K562 (cell line): ENCODE measurements at regions not wholly inside any gene's neighbourhood (a gene's known extent, or its start where the extent isn't known, plus 50 kb on each side); places are given as distances from the start of the nearest gene placed in this dataset.
"Not testable (repeated sequence)": the region's sequence is repeated elsewhere in the genome, so short reads cannot be mapped to it uniquely, and the experiment has no call there.

Source experiments
- ATAC-seq: fragments of 200-7000 bp; cut with Tn5 transposase; 3 replicates; pipeline ENCODE4 v1.9.1; 2020; ENCODE audit warnings: moderate library complexity
- BruUV-seq: library from RNA; stranded (reverse); fragments of 400-500 nt; replicated peaks from 2 replicates; lab custom pipeline; 2021; lab: Mats Ljungman, UMichigan
- CTCF ChIA-PET: fragments of 300-600 bp; formaldehyde crosslinking; extraction: SDS; loops from one replicate; lab custom pipeline; 2021; ENCODE audit warnings: low intra/inter-chr PET ratio; lab: Yijun Ruan, JAX
- POLR2A ChIA-PET: fragments of 300-600, 350-650 bp; sonication (Branson Sonifier 250); formaldehyde crosslinking; extraction: SDS; loops from one replicate; lab custom pipeline; 2021; ENCODE audit warnings: antibody characterized with exemption, inconsistent platforms; lab: Yijun Ruan, JAX
- DNase-seq, 4 experiments: peaks; one replicate each; pipeline versions ENCODE4 v3.0.0 to v3.0.0-alpha.2; 2011 to 2018; ENCODE audit warnings: low spot score in 3 of 4, mixed read lengths in 3 of 4; ENCODE audit errors: extremely low read depth in 1 of 4
- FAIRE-seq: peaks from 2 replicates; lab custom pipeline; 2011; peaks lifted over from hg19 to GRCh38; lab: Jason Lieb, UNC
- H2AFZ ChIP-seq: 2 replicates; pipeline ENCODE4 v1.6.0; 2011; ENCODE audit warnings: low read depth, low read length, control low read depth, inconsistent platforms
- H3K27ac ChIP-seq: fragments of 200-600 bp; 3 replicates; pipeline ENCODE4 v1.8.0; 2011; ENCODE audit warnings: low read depth, mild to moderate bottlenecking, control low read depth, inconsistent platforms, low read length, moderate library complexity, mixed read lengths; ENCODE audit errors: extremely low read depth
- H3K27me3 ChIP-seq, 2 experiments: fragments of 300-600 bp in 1 of 2; 2 replicates in 1 of 2; 3 replicates in 1 of 2; pipeline versions ENCODE4 v1.6.0 to v1.8.0; 2011; ENCODE audit warnings: inconsistent platforms in 2 of 2, low read length in 2 of 2, mild to moderate bottlenecking in 1 of 2, mixed read lengths in 1 of 2, moderate library complexity in 1 of 2; ENCODE audit not compliant: control insufficient read depth in 2 of 2, insufficient read depth in 2 of 2
- H3K36me3 ChIP-seq: fragments of 300-600 bp; 3 replicates; pipeline ENCODE4 v1.8.0; 2011; ENCODE audit warnings: mild to moderate bottlenecking, low read length, inconsistent platforms; ENCODE audit not compliant: control insufficient read depth, insufficient read depth
- H3K4me1 ChIP-seq, 2 experiments: fragments of 200-600 bp in 1 of 2; replicated peaks in 1 of 2; 2 replicates in 1 of 2; 3 replicates in 1 of 2; pipeline versions ENCODE4 v1.5.1 to v1.8.0; 2011; ENCODE audit warnings: inconsistent platforms in 2 of 2, low read length in 2 of 2, mild to moderate bottlenecking in 1 of 2, mixed read lengths in 1 of 2, moderate library complexity in 1 of 2; ENCODE audit not compliant: control insufficient read depth in 2 of 2, insufficient read depth in 2 of 2
- H3K4me2 ChIP-seq: 2 replicates; pipeline ENCODE4 v1.6.1; 2011; ENCODE audit warnings: low read length, control low read depth, inconsistent platforms, mixed read lengths; ENCODE audit not compliant: insufficient read depth
- H3K4me3 ChIP-seq: fragments of 200-600 bp; sonication (generic), shearing (Covaris generic); 2 replicates; pipeline ENCODE4 v1.5.1; 2016; ENCODE audit warnings: control low read depth, inconsistent platforms
- H3K79me2 ChIP-seq: fragments of 200-600 bp; 3 replicates; pipeline ENCODE4 v1.8.0; 2011; ENCODE audit warnings: low read length, inconsistent platforms; ENCODE audit not compliant: control insufficient read depth, insufficient read depth
- H3K9ac ChIP-seq, 2 experiments: 2 replicates each; pipeline versions ENCODE4 v1.6.0 to v1.6.1; 2011; ENCODE audit warnings: low read depth in 2 of 2, low read length in 2 of 2, control low read depth in 1 of 2, inconsistent platforms in 1 of 2, mild to moderate bottlenecking in 1 of 2, mixed read lengths in 1 of 2; ENCODE audit not compliant: insufficient read depth in 1 of 2
- H3K9me1 ChIP-seq: one replicate; pipeline ENCODE4 v1.6.0; 2011; ENCODE audit warnings: inconsistent platforms, mild to moderate bottlenecking, low read length, moderate library complexity; ENCODE audit not compliant: control insufficient read depth, insufficient read depth
- H3K9me3 ChIP-seq: replicated peaks from 2 replicates; pipeline ENCODE4 v1.5.1; 2011; ENCODE audit warnings: low read depth, low read length, inconsistent platforms; ENCODE audit not compliant: control insufficient read depth, insufficient read depth
- H4K20me1 ChIP-seq: replicated peaks from 2 replicates; pipeline ENCODE4 v1.6.1; 2011; ENCODE audit warnings: low read length, inconsistent platforms, mixed read lengths; ENCODE audit not compliant: control insufficient read depth, insufficient read depth
- FOXJ3 ChIP-seq: sonication (generic); formaldehyde crosslinking; IDR thresholded peaks from 2 replicates; pipeline ENCODE4 v1.4.0; 2020; ENCODE audit warnings: mild to moderate bottlenecking, missing genetic modification reagents
- GATAD2B ChIP-seq: fragments of 450-650 bp; IDR thresholded peaks from 2 replicates; pipeline ENCODE4 v1.6.1; 2017; ENCODE audit warnings: mild to moderate bottlenecking, borderline replicate concordance
- MEF2D ChIP-seq: conservative IDR thresholded peaks from 2 replicates; pipeline ENCODE4 v1.6.1; 2016; ENCODE audit warnings: low read depth, missing genetic modification characterization, missing compliant biosample characterization
- RFX1 ChIP-seq: fragments of 450-650 bp; IDR thresholded peaks from 2 replicates; pipeline ENCODE4 v1.6.1; 2016; ENCODE audit warnings: mild to moderate bottlenecking, moderate library complexity
- TRIM28 ChIP-seq: fragments of 450-650 bp; IDR thresholded peaks from 2 replicates; pipeline ENCODE4 v1.6.1; 2017
- ZNF282 ChIP-seq: sonication (generic); formaldehyde crosslinking; IDR thresholded peaks from 2 replicates; pipeline ENCODE4 v1.8.1; 2023; ENCODE audit warnings: missing genetic modification reagents
- WGBS: fragments of 100-300 bp; shearing (Covaris generic); methylation state at CpG from one replicate; pipeline ENCODE4 v1.1.6; 2016; ENCODE audit warnings: low coverage, mixed read lengths; ENCODE audit not compliant: insufficient coverage; ENCODE audit errors: missing lambda C conversion rate; 5-methylcytosine and 5-hydroxymethylcytosine counted together
- in situ Hi-C: fragments of 300-500 bp; cut with MboI; formaldehyde crosslinking; loops from 4 replicates; pipeline ENCODE4 v1.15.0; 2018; ENCODE audit warnings: inconsistent platforms, mixed read lengths
- intact Hi-C: fragments of 100-400 bp; cut with micrococcal nuclease; formaldehyde crosslinking; loops from 2 replicates; pipeline ENCODE4 v1.14.2; 2022
- TF ChIP-seq, protein P1 (sequence below): sonication (generic); formaldehyde crosslinking; IDR thresholded peaks from 2 replicates; pipeline ENCODE4 v1.4.0; 2020; ENCODE audit warnings: mild to moderate bottlenecking, missing genetic modification reagents

DNA sequence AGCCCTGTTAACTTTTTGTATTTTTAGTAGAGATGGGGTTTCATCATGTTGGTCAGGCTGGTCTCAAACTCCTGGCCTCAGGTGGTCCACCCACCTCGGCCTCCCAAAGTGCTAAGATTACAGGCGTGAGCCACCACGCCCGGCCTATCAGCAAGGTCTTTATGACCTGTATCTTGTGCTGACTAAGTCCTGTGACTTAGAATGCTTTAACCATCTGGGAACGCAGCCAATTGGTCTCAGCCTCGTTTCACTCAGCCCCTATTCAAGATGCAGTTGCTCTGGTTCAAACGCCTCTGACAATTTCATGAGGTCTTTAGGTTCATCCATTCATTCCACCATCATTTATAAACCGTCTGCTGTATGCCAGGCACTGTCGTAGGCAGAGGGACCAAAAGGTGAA lies 62.2 kb upstream of the PPM1B start:
- H3K79me2 ChIP-seq, BruUV-seq, H3K4me1 ChIP-seq, H3K27ac ChIP-seq, H3K4me2 ChIP-seq, intact Hi-C loops, H3K9me3 ChIP-seq, H3K9me1 ChIP-seq, H3K9ac ChIP-seq, H3K4me3 ChIP-seq, ATAC-seq, POLR2A ChIA-PET, CTCF ChIA-PET, FAIRE-seq, H4K20me1 ChIP-seq, in situ Hi-C loops, H3K36me3 ChIP-seq, H2AFZ ChIP-seq: not testable (repeated sequence)
- H3K27me3 ChIP-seq = peaks cover 17 to 23% of the 10 kb centered on the region in 2 experiments; a peak in 4 of 5 replicates
- 3% methylated on average over 7 of the region's 9 CpGs for WGBS
- peak in 1 of 4 experiments; percentile 9 for DNase-seq

DNA sequence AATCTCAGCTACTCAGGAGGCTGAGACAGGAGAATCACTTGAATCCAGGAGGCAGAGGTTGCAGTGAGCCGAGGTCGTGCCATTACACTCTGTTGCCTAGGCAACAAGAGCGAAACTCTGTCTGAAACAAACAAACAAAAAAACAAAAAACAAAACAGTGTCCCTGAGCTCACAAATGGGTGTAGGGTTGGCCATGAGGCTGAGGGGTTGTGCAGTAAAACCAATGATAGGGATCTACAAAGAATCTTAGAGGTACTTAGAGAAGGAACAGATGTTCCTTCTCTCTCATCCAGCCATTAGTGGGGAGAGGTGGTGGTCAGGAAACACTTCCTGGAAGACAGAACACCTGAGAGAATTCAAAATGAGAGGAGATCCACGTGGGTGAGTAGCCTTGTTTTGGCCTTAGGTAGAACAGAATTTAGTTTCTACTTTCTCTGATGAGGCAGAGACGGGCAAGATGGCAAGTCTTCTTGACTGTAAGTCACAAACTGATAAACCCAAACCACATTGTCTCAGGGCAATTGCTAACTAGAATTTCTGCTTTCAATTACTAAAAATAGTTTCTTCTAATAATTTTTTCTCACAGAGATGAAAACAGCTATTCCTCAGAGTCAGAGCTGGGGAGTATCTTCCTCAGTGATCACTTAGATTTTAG lies 61.5 kb upstream of the PPM1B start:
- Histone ChIP-seq H2AFZ (no peak overlapping the region), H3K27ac (no peak overlapping the region), H3K4me1 (no peaks in the 10 kb centered on the region), H3K4me2 (no peak overlapping the region), H4K20me1 (no peaks in the 10 kb centered on the region), H3K79me2 (no peaks in the 10 kb centered on the region), H3K27me3 (peaks cover 17 to 19% of the 10 kb centered on the region in 2 experiments; a peak in 4 of 5 replicates), H3K9ac (no peak overlapping the region), H3K9me3 (no peaks in the 10 kb centered on the region), H3K36me3 (no peaks in the 10 kb centered on the region), H3K9me1 (no peaks in the 10 kb centered on the region), H3K4me3 (no peak overlapping the region)
- TF ChIP-seq GATAD2B (no peak), MEF2D (no peak), FOXJ3 (CRISPR knock-in tag) (0 out of 2 replicates have a peak, but pooled peaks have one; percentile 15), TRIM28 (no peak), ZNF282 (no peak), RFX1 (peak; percentile 71)
- TF ChIP-seq, protein P1, sequence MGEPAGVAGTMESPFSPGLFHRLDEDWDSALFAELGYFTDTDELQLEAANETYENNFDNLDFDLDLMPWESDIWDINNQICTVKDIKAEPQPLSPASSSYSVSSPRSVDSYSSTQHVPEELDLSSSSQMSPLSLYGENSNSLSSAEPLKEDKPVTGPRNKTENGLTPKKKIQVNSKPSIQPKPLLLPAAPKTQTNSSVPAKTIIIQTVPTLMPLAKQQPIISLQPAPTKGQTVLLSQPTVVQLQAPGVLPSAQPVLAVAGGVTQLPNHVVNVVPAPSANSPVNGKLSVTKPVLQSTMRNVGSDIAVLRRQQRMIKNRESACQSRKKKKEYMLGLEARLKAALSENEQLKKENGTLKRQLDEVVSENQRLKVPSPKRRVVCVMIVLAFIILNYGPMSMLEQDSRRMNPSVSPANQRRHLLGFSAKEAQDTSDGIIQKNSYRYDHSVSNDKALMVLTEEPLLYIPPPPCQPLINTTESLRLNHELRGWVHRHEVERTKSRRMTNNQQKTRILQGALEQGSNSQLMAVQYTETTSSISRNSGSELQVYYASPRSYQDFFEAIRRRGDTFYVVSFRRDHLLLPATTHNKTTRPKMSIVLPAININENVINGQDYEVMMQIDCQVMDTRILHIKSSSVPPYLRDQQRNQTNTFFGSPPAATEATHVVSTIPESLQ (CRISPR knock-in tag) = no peak
- DNase-seq (no peak), FAIRE-seq (no peak), ATAC-seq (no peak)
- ChIA-PET POLR2A (interaction anchor here (1.2 kb wide), 1 partner anchor 70 kb away, joined by 3 read pairs; no protein-coding TSS in a partner anchor), CTCF (no interaction called here)
- 8% methylated on average over 5 of the region's 5 CpGs for WGBS
- in situ Hi-C loops (no loop called here), intact Hi-C loops (no loop called here)
- BruUV-seq = no TSS peak
